ENCODE measurements at regions not wholly inside any gene's neighbourhood (a gene's known extent, or its start where the extent isn't known, plus 50 kb on each side); places are given as distances from the start of the nearest gene placed in this dataset.
"Not testable (repeated sequence)": the region's sequence is repeated elsewhere in the genome, so short reads cannot be mapped to it uniquely, and the experiment has no call there.

DNA sequence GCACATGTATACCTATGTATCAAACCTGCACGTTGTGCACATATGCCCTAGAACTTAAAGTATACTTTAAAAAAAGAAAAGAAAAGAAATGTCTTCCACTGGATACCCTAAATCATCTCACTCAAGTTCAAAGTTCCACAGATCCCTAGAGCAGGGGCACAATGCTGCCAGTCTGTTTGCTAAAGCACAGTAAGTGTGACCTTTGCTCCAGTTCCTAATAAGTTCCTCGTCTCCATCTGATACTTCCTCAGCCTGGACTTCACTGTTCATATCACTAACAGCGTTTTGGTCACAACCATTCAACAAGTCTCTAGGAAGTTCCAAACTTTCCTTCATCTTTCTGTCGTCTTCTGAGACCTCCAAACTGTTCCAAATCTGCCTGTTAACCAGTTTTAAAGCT lies 118.3 kb downstream of the BMP4 start:
- Histone ChIP-seq H3K18ac (ENCODE audit: insufficient read length, low read depth, low read length) (no peak overlapping the region), H2BK15ac (ENCODE audit: low read depth, low read length) (no peak overlapping the region), H4K91ac (ENCODE audit: insufficient read length, low read depth, low read length) (no peak overlapping the region), H3K23ac (ENCODE audit: insufficient read length, low read depth, low read length) (no peak overlapping the region), H3T11ph (ENCODE audit: low read length) (no peak overlapping the region), H2AFZ (ENCODE audit: low read length) (no peak overlapping the region), H3K4me2 (ENCODE audit: insufficient read depth, insufficient read length, low read length) (no peak overlapping the region), H3K14ac (ENCODE audit: insufficient read depth, low read length) (no peak overlapping the region), H2BK5ac (ENCODE audit: insufficient read length, low read length) (no peak overlapping the region), H3K56ac (ENCODE audit: insufficient read length, low read depth, low read length) (no peak overlapping the region), H4K20me1 (ENCODE audit: control insufficient read depth, insufficient read depth, insufficient read length) (no peaks in the 10 kb centered on the region), H4K8ac (replicated peaks; ENCODE audit: insufficient read length, low read depth, low read length) (no peak overlapping the region), H2BK120ac (ENCODE audit: low read depth, low read length, poor library complexity, severe bottlenecking) (no peak overlapping the region), H3K27me3 (ENCODE audit: insufficient read depth, low read length) (no peaks in the 10 kb centered on the region), H3K4me1 (ENCODE audit: insufficient read depth, low read length) (no peaks in the 10 kb centered on the region), H2AK5ac (ENCODE audit: insufficient read length, low read length) (no peak overlapping the region), H3K9ac (ENCODE audit: extremely low read depth, insufficient read length, low read length) (no peak overlapping the region), H2BK20ac (ENCODE audit: low read depth, low read length, poor library complexity, severe bottlenecking) (no peak overlapping the region), H3K27ac (ENCODE audit: insufficient read length, low read depth, low read length) (no peak overlapping the region), H4K5ac (ENCODE audit: insufficient read length, low read depth, low read length) (no peak overlapping the region), H3K4ac (ENCODE audit: low read depth, low read length) (no peak overlapping the region), H3K79me2 (ENCODE audit: insufficient read depth, low read length) (0 out of 2 replicates have a peak, but pooled peaks cover 2% of the 10 kb centered on the region), H2BK12ac (ENCODE audit: insufficient read length, low read depth, low read length) (no peak overlapping the region), H3K9me3 (ENCODE audit: control insufficient read depth, low read depth, low read length) (no peaks in the 10 kb centered on the region), H3K23me2 (ENCODE audit: insufficient read length, low read depth, low read length, poor library complexity, severe bottlenecking) (no peaks in the 10 kb centered on the region), H3K79me1 (ENCODE audit: insufficient read depth, low read depth, low read length, poor library complexity, severe bottlenecking) (no peaks in the 10 kb centered on the region)
- TF ChIP-seq, protein P1, sequence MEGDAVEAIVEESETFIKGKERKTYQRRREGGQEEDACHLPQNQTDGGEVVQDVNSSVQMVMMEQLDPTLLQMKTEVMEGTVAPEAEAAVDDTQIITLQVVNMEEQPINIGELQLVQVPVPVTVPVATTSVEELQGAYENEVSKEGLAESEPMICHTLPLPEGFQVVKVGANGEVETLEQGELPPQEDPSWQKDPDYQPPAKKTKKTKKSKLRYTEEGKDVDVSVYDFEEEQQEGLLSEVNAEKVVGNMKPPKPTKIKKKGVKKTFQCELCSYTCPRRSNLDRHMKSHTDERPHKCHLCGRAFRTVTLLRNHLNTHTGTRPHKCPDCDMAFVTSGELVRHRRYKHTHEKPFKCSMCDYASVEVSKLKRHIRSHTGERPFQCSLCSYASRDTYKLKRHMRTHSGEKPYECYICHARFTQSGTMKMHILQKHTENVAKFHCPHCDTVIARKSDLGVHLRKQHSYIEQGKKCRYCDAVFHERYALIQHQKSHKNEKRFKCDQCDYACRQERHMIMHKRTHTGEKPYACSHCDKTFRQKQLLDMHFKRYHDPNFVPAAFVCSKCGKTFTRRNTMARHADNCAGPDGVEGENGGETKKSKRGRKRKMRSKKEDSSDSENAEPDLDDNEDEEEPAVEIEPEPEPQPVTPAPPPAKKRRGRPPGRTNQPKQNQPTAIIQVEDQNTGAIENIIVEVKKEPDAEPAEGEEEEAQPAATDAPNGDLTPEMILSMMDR (conservative IDR thresholded peaks at IDR 0.05): no peak
- peaks cover 0 to 19% (median 3%) of the 10 kb centered on the region in 3 experiments; a peak in 2 of 7 replicates for H3K36me3 Mint-ChIP-seq (ENCODE audit: insufficient read depth in 1 of 3, low read depth in 3 of 3)
- no peaks in the 10 kb centered on the region for H3K4me1 Mint-ChIP-seq
- no peaks in the 10 kb centered on the region for H3K27me3 Mint-ChIP-seq (ENCODE audit: low read depth)
- no CpG with 5 or more reads among the region's 4 CpGs for WGBS (ENCODE audit: extremely low coverage, insufficient read length, low lambda C conversion rate)
- peaks cover 12 to 13% of the 10 kb centered on the region in 2 experiments; a peak in 4 of 5 replicates for H3K9me3 Mint-ChIP-seq
- no peak for DNase-seq
- no peak overlapping the region for H3K4me3 Mint-ChIP-seq
- no peak overlapping the region for H3K27ac Mint-ChIP-seq

DNA sequence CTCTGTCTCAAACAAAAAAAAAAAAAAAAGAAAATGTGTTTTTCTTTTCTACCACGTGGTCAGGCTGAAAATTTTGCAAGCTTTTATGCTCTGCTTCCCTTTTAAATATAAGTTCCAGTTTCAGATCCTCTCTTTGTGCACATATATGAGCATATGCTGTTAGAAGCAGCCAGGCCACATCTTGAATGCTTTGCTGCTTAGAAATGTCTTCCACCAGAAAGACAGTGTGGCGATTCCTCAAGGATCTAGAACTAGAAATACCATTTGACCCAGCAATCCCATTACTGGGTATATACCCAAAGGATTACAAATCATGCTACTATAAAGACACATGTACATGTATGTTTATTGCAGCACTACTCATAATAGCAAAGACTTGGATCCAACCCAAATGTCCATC lies 119.0 kb downstream of the BMP4 start:
- not testable (repeated sequence) for H3T11ph ChIP-seq (ENCODE audit: low read length); H4K20me1 ChIP-seq (ENCODE audit: control insufficient read depth, insufficient read depth, insufficient read length); H3K27ac ChIP-seq (ENCODE audit: insufficient read length, low read depth, low read length); H3K4ac ChIP-seq (ENCODE audit: low read depth, low read length); H2AK5ac ChIP-seq (ENCODE audit: insufficient read length, low read length); H2BK15ac ChIP-seq (ENCODE audit: low read depth, low read length); H4K8ac ChIP-seq (replicated peaks; ENCODE audit: insufficient read length, low read depth, low read length); H2BK5ac ChIP-seq (ENCODE audit: insufficient read length, low read length); H3K23ac ChIP-seq (ENCODE audit: insufficient read length, low read depth, low read length); H3K4me3 Mint-ChIP-seq; H3K9me3 ChIP-seq (ENCODE audit: control insufficient read depth, low read depth, low read length); H2BK12ac ChIP-seq (ENCODE audit: insufficient read length, low read depth, low read length); H3K4me2 ChIP-seq (ENCODE audit: insufficient read depth, insufficient read length, low read length); H3K4me1 ChIP-seq (ENCODE audit: insufficient read depth, low read length); H4K91ac ChIP-seq (ENCODE audit: insufficient read length, low read depth, low read length); H2BK20ac ChIP-seq (ENCODE audit: low read depth, low read length, poor library complexity, severe bottlenecking); H3K27ac Mint-ChIP-seq; H3K56ac ChIP-seq (ENCODE audit: insufficient read length, low read depth, low read length); DNase-seq; H3K79me2 ChIP-seq (ENCODE audit: insufficient read depth, low read length); H2BK120ac ChIP-seq (ENCODE audit: low read depth, low read length, poor library complexity, severe bottlenecking); H3K9ac ChIP-seq (ENCODE audit: extremely low read depth, insufficient read length, low read length); H3K18ac ChIP-seq (ENCODE audit: insufficient read length, low read depth, low read length); H3K27me3 Mint-ChIP-seq (ENCODE audit: low read depth); H3K23me2 ChIP-seq (ENCODE audit: insufficient read length, low read depth, low read length, poor library complexity, severe bottlenecking); H4K5ac ChIP-seq (ENCODE audit: insufficient read length, low read depth, low read length); H3K14ac ChIP-seq (ENCODE audit: insufficient read depth, low read length); H3K79me1 ChIP-seq (ENCODE audit: insufficient read depth, low read depth, low read length, poor library complexity, severe bottlenecking); H2AFZ ChIP-seq (ENCODE audit: low read length); H3K4me1 Mint-ChIP-seq; H3K27me3 ChIP-seq (ENCODE audit: insufficient read depth, low read length)
- Mint-ChIP-seq H3K36me3 (ENCODE audit: insufficient read depth in 1 of 3, low read depth in 3 of 3) (peaks cover 0 to 19% (median 3%) of the 10 kb centered on the region in 3 experiments; a peak in 2 of 7 replicates), H3K9me3 (peaks cover 12 to 13% of the 10 kb centered on the region in 2 experiments; a peak in 4 of 5 replicates)
- WGBS (ENCODE audit: extremely low coverage, insufficient read length, low lambda C conversion rate): no CpG with 5 or more reads among the region's 2 CpGs
